Ishikawa (cell line): ENCODE measurements at regions not wholly inside any gene's neighbourhood (a gene's known extent, or its start where the extent isn't known, plus 50 kb on each side); places are given as distances from the start of the nearest gene placed in this dataset.

ENCODE experiments used
- CEBPB ChIP-seq: IDR thresholded peaks from 2 replicates; pipeline ENCODE4 v1.6.1; 2012
- CREB1 ChIP-seq: IDR thresholded peaks from 2 replicates; pipeline ENCODE4 v1.6.1; 2012; ENCODE audit warnings: low read depth
- EGR1 ChIP-seq: IDR thresholded peaks from 2 replicates; pipeline ENCODE4 v1.6.1; 2012
- EP300 ChIP-seq: IDR thresholded peaks from 2 replicates; pipeline ENCODE4 v1.6.1; 2012; ENCODE audit warnings: borderline replicate concordance
- FOXM1 ChIP-seq: IDR thresholded peaks from 2 replicates; pipeline ENCODE4 v1.6.1; 2012; ENCODE audit warnings: low read depth, borderline replicate concordance
- NFIC ChIP-seq: IDR thresholded peaks from 2 replicates; pipeline ENCODE4 v1.6.1; 2012
- RAD21 ChIP-seq: IDR thresholded peaks from 2 replicates; pipeline ENCODE4 v1.6.1; 2012; ENCODE audit warnings: low read depth
- TAF1 ChIP-seq: IDR thresholded peaks from 2 replicates; pipeline ENCODE4 v1.6.1; 2012; ENCODE audit warnings: low read depth, mild to moderate bottlenecking
- TCF12 ChIP-seq: IDR thresholded peaks from 2 replicates; pipeline ENCODE4 v1.6.1; 2012; ENCODE audit warnings: low read depth
- TEAD4 ChIP-seq: IDR thresholded peaks from 2 replicates; pipeline ENCODE4 v1.6.1; 2012
- YY1 ChIP-seq: IDR thresholded peaks from 2 replicates; pipeline ENCODE4 v1.6.1; 2012; ENCODE audit warnings: low read depth
- ZBTB7A ChIP-seq: IDR thresholded peaks from 2 replicates; pipeline ENCODE4 v1.6.1; 2012; ENCODE audit warnings: low read depth
- TF ChIP-seq, protein P1 (sequence below): IDR thresholded peaks from 2 replicates; pipeline ENCODE4 v1.6.1; 2012; ENCODE audit warnings: low read depth, mild to moderate bottlenecking
- TF ChIP-seq, protein P2 (sequence below): IDR thresholded peaks from 2 replicates; pipeline ENCODE4 v1.6.1; 2012
- TF ChIP-seq, protein P3 (sequence below): IDR thresholded peaks from 2 replicates; pipeline ENCODE4 v1.6.1; 2012

DNA sequence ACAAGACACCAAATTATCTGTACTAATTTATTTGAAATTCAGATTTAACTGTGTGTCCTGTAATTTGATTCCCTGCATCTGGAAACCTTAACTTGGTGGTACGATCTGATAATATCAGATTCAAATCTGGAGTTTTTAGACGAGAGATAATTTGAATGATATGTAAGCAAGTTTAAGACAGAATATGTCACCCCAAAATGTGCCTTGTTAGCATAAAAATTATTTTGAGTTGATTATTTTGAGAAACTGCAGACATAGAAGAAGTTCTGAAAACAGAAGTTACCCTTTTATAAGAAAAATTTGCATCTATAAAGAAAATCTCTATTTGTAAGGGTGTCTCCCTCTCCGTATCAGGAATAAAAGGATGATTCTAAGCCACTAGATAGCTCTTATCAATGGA, 1202.8 kb downstream of the ROBO2 start:
- no peak for TF ChIP-seq CEBPB
- no peak for TF ChIP-seq FOXM1
- TF ChIP-seq TEAD4, result no peak
- TF ChIP-seq ZBTB7A, result no peak
- no peak for TF ChIP-seq TAF1
- no peak for TF ChIP-seq NFIC
- TF ChIP-seq RAD21, result no peak
- TF ChIP-seq, protein P1, sequence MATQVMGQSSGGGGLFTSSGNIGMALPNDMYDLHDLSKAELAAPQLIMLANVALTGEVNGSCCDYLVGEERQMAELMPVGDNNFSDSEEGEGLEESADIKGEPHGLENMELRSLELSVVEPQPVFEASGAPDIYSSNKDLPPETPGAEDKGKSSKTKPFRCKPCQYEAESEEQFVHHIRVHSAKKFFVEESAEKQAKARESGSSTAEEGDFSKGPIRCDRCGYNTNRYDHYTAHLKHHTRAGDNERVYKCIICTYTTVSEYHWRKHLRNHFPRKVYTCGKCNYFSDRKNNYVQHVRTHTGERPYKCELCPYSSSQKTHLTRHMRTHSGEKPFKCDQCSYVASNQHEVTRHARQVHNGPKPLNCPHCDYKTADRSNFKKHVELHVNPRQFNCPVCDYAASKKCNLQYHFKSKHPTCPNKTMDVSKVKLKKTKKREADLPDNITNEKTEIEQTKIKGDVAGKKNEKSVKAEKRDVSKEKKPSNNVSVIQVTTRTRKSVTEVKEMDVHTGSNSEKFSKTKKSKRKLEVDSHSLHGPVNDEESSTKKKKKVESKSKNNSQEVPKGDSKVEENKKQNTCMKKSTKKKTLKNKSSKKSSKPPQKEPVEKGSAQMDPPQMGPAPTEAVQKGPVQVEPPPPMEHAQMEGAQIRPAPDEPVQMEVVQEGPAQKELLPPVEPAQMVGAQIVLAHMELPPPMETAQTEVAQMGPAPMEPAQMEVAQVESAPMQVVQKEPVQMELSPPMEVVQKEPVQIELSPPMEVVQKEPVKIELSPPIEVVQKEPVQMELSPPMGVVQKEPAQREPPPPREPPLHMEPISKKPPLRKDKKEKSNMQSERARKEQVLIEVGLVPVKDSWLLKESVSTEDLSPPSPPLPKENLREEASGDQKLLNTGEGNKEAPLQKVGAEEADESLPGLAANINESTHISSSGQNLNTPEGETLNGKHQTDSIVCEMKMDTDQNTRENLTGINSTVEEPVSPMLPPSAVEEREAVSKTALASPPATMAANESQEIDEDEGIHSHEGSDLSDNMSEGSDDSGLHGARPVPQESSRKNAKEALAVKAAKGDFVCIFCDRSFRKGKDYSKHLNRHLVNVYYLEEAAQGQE, result no peak
- TF ChIP-seq EP300, result no peak
- TF ChIP-seq, protein P2, sequence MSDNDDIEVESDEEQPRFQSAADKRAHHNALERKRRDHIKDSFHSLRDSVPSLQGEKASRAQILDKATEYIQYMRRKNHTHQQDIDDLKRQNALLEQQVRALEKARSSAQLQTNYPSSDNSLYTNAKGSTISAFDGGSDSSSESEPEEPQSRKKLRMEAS, result no peak
- TF ChIP-seq, protein P3, sequence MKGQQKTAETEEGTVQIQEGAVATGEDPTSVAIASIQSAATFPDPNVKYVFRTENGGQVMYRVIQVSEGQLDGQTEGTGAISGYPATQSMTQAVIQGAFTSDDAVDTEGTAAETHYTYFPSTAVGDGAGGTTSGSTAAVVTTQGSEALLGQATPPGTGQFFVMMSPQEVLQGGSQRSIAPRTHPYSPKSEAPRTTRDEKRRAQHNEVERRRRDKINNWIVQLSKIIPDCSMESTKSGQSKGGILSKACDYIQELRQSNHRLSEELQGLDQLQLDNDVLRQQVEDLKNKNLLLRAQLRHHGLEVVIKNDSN, result no peak
- no peak for TF ChIP-seq YY1
- no peak for TF ChIP-seq TCF12
- TF ChIP-seq CREB1, result no peak
- no peak for TF ChIP-seq EGR1

DNA sequence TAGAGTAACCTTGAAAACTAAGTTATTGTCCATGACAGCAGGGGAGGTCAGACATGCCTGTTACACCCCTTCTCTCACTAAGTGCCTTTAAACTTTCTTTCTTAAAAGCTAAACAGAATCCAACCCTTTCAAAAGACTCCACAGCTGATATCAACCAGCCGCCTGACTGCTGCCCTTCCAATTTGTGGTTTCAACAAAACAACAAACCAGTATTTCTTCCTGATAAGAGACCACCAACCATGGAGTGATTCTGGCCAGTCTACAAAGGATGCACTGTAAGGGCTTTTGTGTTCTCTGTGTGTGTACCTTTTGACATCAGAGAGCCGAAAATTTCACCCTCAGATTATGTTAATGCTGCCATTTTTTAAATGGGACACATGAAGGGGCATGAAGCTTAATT, 1204.2 kb downstream of the ROBO2 start:
- TF ChIP-seq TEAD4 (no peak), TCF12 (no peak), ZBTB7A (no peak)

DNA sequence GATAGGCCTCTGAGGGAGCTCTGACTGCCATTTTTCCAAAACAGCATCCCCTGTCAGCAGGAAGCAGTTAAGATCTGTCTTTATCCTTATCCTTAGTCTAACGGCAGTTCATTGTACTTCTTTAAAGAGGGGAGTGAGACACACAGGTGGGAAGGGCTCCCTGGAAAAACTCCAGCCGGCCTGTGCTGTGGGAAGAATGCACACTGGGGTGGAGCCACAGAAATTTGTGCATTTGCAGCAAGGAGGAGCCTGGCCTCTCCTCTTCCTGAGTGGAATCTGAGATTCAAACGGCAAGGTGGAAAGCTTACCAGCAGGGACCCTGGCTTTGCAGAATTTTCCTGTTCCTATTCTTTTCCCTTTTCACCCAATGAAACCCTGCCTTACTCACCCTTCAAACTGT, 1209.4 kb downstream of the ROBO2 start:
- TF ChIP-seq TCF12 (no peak), TEAD4 (no peak), EP300 (no peak), RAD21 (no peak)

DNA sequence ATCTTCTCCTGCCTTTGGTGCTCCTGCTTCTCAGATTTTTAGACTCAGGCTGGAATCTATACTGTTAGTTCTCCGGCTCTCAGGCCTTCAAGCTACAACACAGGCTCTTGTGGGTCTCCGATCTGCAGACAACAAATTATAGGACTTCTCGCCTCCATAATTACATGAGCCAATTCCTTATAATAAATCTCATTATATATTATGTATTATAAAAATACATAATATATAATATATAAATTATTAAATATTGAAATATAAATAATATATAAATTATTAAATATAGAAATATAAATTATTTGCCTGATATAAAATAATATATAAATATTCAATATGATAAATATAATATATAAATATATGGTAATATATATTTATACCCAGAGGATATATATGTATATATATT, 1214.0 kb downstream of the ROBO2 start:
- TF ChIP-seq EGR1 (no peak), CREB1 (no peak)

DNA sequence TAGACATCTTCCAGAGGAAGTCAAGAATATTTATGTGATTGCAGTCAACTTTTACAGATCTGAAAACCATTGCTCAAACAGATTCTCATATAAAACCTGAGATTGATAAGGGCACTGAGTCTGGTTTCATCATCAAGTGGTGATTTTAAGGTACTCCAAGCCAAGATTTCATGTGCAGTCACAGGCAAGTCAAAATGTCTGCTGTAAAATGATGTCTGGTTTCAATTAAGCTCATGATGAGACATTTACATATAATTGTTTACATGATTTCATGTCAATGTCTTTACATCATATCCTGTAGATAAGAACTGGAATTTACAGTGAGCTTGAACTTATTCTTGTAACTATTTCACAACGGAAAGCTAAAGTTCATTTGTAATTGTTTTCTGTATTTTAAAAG, 1215.5 kb downstream of the ROBO2 start:
- TF ChIP-seq, protein P1, result no peak
- no peak for TF ChIP-seq YY1
- no peak for TF ChIP-seq TEAD4
- no peak for TF ChIP-seq RAD21
- no peak for TF ChIP-seq ZBTB7A
- TF ChIP-seq TCF12, result no peak
- TF ChIP-seq, protein P3, result no peak
- TF ChIP-seq CREB1, result no peak
- no peak for TF ChIP-seq NFIC
- no peak for TF ChIP-seq FOXM1
- no peak for TF ChIP-seq CEBPB
- TF ChIP-seq EP300, result no peak
- TF ChIP-seq EGR1, result no peak
- TF ChIP-seq, protein P2, result no peak
- TF ChIP-seq TAF1, result no peak

DNA sequence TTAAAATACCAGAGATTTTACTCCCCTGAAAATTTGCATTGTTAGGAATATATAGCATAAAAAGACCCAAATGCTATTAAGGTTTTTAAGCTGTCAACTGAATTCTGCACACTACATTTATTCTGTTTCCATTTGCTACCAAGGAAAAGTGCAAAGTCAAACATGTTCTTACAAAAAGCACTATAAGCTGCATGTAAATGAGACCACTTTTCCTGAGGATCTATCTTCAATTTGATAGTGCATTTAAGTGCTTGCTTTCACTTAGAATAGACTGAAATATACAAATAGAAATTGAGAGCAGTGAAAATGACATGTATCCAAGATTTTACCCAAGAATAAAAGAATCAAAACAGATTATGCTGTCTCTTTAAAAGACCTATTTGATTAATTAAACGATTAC, 1216.2 kb downstream of the ROBO2 start:
- TF ChIP-seq TCF12 (no peak), ZBTB7A (no peak), EP300 (no peak), CREB1 (no peak), TAF1 (no peak), TEAD4 (no peak), NFIC (no peak), CEBPB (no peak), YY1 (no peak)
- TF ChIP-seq, protein P1, result no peak
- TF ChIP-seq, protein P2, result no peak
